Adrenal gland (tissue), 5 donors: ENCODE measurements at regions not wholly inside any gene's neighbourhood (a gene's known extent, or its start where the extent isn't known, plus 50 kb on each side); places are given as distances from the start of the nearest gene placed in this dataset.

Source experiments
- CTCF ChIP-seq, 6 experiments: fragments of 450-650 bp in 4 of 6; fragments of 200-600 bp in 2 of 6; sonication (generic) in 1 of 6; IDR thresholded peaks; 1 replicate in 5 of 6; 2 replicates in 1 of 6; pipeline versions ENCODE4 v1.5.1 to v1.8.0; 2016 to 2021; ENCODE audit warnings: antibody characterized with exemption in 6 of 6, mild to moderate bottlenecking in 2 of 6, moderate library complexity in 1 of 6
- POLR2A ChIP-seq, 2 donors: fragments of 450-650 bp; IDR thresholded peaks; one replicate each; pipeline ENCODE4 v1.6.1; 2017; ENCODE audit warnings: antibody characterized with exemption in 2 of 2, mild to moderate bottlenecking in 2 of 2, moderate library complexity in 1 of 2
- donor health status: DM: no; HTN: no; CAD: no.

DNA sequence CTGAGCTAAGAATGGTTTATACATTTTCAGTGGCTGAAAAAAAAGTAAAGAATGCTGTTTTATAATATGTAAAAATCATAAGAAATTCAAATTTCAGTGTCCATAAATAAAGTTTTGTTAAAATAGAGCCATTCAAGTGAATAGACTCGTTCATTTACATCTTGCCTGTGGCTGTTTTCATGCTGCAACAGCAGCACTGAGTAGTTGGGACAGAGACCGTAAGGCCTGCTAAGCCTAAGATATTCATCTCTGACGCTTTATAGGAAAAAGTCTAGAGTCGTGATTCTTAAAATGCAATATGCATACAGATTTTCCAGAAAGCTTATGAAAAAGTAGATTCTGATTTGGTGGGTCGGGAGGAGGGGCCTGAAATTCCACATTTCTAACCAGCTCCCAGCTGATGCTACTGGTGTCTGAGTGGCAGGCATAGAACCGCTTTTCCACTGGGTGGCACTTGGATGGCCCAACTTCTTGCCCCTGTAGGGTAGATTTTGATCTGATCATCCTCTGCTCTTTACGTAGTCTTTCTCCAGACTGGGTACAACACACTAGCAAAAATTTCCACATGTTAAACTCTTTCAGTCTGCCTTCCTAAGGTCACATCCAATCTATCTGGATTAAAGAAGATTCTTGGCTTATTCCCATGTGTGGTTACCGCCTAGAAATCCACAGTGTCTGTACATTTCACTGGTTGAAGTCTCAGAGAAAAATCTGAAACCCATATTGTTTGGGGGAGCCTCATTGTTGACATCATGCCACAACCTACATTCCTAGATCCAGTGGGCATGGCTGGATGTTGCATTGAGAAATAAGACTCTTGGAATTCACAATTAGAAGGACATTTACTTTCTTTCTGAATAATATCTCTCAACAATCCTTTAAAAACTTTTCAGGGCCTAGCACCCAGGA lies 151.2 kb downstream of the C12orf75 start:
- TF ChIP-seq CTCF (IDR thresholded peaks at IDR 0.05) (no peak), POLR2A (IDR thresholded peaks at IDR 0.05) (no peak)
